ENCODE measurements at regions not wholly inside any gene's neighbourhood (a gene's known extent, or its start where the extent isn't known, plus 50 kb on each side); places are given as distances from the start of the nearest gene placed in this dataset.

DNA sequence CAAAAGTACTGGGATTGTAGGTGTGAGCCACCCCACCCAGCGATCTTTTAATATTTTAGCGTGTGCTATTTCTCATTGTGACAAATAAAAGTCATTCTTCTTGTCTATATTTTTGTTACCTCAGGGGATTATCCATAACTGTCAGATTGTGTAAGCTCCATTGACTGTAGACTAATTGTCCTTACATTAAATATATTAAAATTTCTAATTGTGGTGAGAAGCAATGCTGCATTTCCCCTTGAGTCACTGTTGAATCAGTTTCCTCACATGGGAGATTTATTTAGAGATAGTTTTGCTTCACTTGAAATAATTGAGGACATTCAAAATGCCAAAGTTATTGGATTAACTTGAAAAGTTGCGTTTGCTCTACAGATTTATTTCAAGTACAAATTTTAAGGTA lies 782.4 kb upstream of the WWC1 start:
- no peak overlapping the region for H3K4me3 ChIP-seq (replicated peaks in 1 of 3; ENCODE audit: insufficient read depth in 1 of 3, low read depth in 2 of 3, low read length in 3 of 3)
- 20% methylated on average over 3 of the region's 3 CpGs for WGBS (ENCODE audit: low lambda C conversion rate)
- no peak overlapping the region for H3K4me2 ChIP-seq (ENCODE audit: low read depth, low read length)
- intact Hi-C loops (cut with micrococcal nuclease; ENCODE audit: unreplicated experiment) = no loop called here
- in situ Hi-C loops (cut with HindIII; ENCODE audit: extremely low pct_ligation_motif_present, low pct_unique_long_range_greater_than_20kb) = no loop called here
- no peak for ATAC-seq
- H3K9ac ChIP-seq (ENCODE audit: insufficient read depth, low read depth, low read length) = no peak overlapping the region
- no peaks in the 10 kb centered on the region for H3K36me3 ChIP-seq (replicated peaks in 1 of 2; ENCODE audit: control insufficient read depth in 1 of 2, insufficient read depth in 2 of 2, low read length in 2 of 2)
- POLR2A ChIA-PET = no interaction called here
- TF ChIP-seq ZNF746 (CRISPR knock-in tag; IDR thresholded peaks at IDR 0.05) (no peak), SATB2 (CRISPR knock-in tag; IDR thresholded peaks at IDR 0.05) (no peak), PPARG (CRISPR knock-in tag; conservative IDR thresholded peaks at IDR 0.05) (no peak), ZNF660 (CRISPR knock-in tag; IDR thresholded peaks at IDR 0.05; ENCODE audit: borderline replicate concordance, low read depth) (no peak), ZNF737 (CRISPR knock-in tag; IDR thresholded peaks at IDR 0.05; ENCODE audit: borderline replicate concordance) (no peak), ONECUT2 (CRISPR knock-in tag; IDR thresholded peaks at IDR 0.05) (no peak)
- no peak for DNase-seq (ENCODE audit: low spot score)
- no peaks in the 10 kb centered on the region for H3K9me3 ChIP-seq (ENCODE audit: low read length)
- no peak overlapping the region for H3K27ac ChIP-seq (ENCODE audit: extremely low read length, insufficient read depth, low read length)
- no peak for FAIRE-seq
- H3K79me2 ChIP-seq (ENCODE audit: insufficient read depth, low read length) = no peaks in the 10 kb centered on the region
- CTCF ChIA-PET (ENCODE audit: low intra/inter-chr PET ratio, low total read pairs) = no interaction called here
- BruUV-seq (replicated peaks) = no TSS peak
- H3K27me3 ChIP-seq (ENCODE audit: control insufficient read depth in 1 of 2, insufficient read depth in 2 of 2, low read length in 2 of 2) = no peaks in the 10 kb centered on the region
- H4K20me1 ChIP-seq (ENCODE audit: insufficient read depth, low read length) = no peaks in the 10 kb centered on the region
- H3K4me1 ChIP-seq (ENCODE audit: insufficient read depth, low read length) = no peaks in the 10 kb centered on the region
- H2AFZ ChIP-seq (ENCODE audit: low read length) = no peak overlapping the region

DNA sequence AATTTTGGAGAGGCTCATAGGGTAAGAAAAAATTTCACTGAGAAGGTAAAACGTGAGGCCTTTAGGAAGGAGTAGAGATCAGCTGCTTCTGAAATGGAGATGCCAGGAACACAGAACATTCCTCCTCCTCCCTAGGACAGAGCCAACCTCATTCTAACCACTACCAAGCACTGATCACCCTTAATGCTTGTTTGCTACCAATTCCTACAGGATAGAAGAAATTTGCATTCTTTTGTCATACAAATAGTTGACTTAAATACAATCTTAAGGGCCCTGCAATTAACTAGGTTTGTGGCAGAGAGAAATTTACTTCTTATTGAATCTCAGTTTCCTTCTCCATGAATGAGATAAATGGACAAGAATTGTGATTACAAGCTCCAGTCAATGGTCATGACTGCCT lies 780.2 kb upstream of the WWC1 start:
- Histone ChIP-seq H3K27ac (ENCODE audit: extremely low read length, insufficient read depth, low read length) (no peak overlapping the region), H3K27me3 (ENCODE audit: control insufficient read depth in 1 of 2, insufficient read depth in 2 of 2, low read length in 2 of 2) (no peaks in the 10 kb centered on the region), H3K79me2 (ENCODE audit: insufficient read depth, low read length) (no peaks in the 10 kb centered on the region), H3K4me1 (ENCODE audit: insufficient read depth, low read length) (no peaks in the 10 kb centered on the region), H3K4me3 (replicated peaks in 1 of 3; ENCODE audit: insufficient read depth in 1 of 3, low read depth in 2 of 3, low read length in 3 of 3) (no peak overlapping the region), H3K9ac (ENCODE audit: insufficient read depth, low read depth, low read length) (no peak overlapping the region), H2AFZ (ENCODE audit: low read length) (no peak overlapping the region), H3K4me2 (ENCODE audit: low read depth, low read length) (no peak overlapping the region), H4K20me1 (ENCODE audit: insufficient read depth, low read length) (no peaks in the 10 kb centered on the region), H3K36me3 (replicated peaks in 1 of 2; ENCODE audit: control insufficient read depth in 1 of 2, insufficient read depth in 2 of 2, low read length in 2 of 2) (no peaks in the 10 kb centered on the region), H3K9me3 (ENCODE audit: low read length) (no peaks in the 10 kb centered on the region)
- intact Hi-C loops (cut with micrococcal nuclease; ENCODE audit: unreplicated experiment) = no loop called here
- no peak for ATAC-seq
- DNase-seq (ENCODE audit: low spot score) = no peak
- 0% methylated on average over 1 of the region's 1 CpG for WGBS (ENCODE audit: low lambda C conversion rate)
- ChIA-PET CTCF (ENCODE audit: low intra/inter-chr PET ratio, low total read pairs) (no interaction called here), POLR2A (no interaction called here)
- FAIRE-seq = no peak
- BruUV-seq (replicated peaks) = no TSS peak
- in situ Hi-C loops (cut with HindIII; ENCODE audit: extremely low pct_ligation_motif_present, low pct_unique_long_range_greater_than_20kb) = no loop called here
- TF ChIP-seq POLR2A (IDR thresholded peaks at IDR 0.05; ENCODE audit: insufficient read depth in 1 of 2, low read depth in 2 of 2, low read length in 2 of 2) (no peak), SIX4 (CRISPR knock-in tag; IDR thresholded peaks at IDR 0.05) (no peak), EEA1 (CRISPR knock-in tag; IDR thresholded peaks at IDR 0.05; ENCODE audit: borderline replicate concordance) (no peak)
- TF ChIP-seq, protein P1, sequence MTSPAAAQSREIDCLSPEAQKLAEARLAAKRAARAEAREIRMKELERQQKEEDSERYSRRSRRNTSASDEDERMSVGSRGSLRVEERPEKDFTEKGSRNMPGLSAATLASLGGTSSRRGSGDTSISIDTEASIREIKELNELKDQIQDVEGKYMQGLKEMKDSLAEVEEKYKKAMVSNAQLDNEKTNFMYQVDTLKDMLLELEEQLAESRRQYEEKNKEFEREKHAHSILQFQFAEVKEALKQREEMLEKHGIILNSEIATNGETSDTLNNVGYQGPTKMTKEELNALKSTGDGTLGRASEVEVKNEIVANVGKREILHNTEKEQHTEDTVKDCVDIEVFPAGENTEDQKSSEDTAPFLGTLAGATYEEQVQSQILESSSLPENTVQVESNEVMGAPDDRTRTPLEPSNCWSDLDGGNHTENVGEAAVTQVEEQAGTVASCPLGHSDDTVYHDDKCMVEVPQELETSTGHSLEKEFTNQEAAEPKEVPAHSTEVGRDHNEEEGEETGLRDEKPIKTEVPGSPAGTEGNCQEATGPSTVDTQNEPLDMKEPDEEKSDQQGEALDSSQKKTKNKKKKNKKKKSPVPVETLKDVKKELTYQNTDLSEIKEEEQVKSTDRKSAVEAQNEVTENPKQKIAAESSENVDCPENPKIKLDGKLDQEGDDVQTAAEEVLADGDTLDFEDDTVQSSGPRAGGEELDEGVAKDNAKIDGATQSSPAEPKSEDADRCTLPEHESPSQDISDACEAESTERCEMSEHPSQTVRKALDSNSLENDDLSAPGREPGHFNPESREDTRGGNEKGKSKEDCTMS (CRISPR knock-in tag; conservative IDR thresholded peaks at IDR 0.05) = no peak
- TF ChIP-seq, protein P2, sequence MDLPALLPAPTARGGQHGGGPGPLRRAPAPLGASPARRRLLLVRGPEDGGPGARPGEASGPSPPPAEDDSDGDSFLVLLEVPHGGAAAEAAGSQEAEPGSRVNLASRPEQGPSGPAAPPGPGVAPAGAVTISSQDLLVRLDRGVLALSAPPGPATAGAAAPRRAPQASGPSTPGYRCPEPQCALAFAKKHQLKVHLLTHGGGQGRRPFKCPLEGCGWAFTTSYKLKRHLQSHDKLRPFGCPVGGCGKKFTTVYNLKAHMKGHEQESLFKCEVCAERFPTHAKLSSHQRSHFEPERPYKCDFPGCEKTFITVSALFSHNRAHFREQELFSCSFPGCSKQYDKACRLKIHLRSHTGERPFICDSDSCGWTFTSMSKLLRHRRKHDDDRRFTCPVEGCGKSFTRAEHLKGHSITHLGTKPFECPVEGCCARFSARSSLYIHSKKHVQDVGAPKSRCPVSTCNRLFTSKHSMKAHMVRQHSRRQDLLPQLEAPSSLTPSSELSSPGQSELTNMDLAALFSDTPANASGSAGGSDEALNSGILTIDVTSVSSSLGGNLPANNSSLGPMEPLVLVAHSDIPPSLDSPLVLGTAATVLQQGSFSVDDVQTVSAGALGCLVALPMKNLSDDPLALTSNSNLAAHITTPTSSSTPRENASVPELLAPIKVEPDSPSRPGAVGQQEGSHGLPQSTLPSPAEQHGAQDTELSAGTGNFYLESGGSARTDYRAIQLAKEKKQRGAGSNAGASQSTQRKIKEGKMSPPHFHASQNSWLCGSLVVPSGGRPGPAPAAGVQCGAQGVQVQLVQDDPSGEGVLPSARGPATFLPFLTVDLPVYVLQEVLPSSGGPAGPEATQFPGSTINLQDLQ (CRISPR knock-in tag; IDR thresholded peaks at IDR 0.05) = no peak
- TF ChIP-seq, protein P3, sequence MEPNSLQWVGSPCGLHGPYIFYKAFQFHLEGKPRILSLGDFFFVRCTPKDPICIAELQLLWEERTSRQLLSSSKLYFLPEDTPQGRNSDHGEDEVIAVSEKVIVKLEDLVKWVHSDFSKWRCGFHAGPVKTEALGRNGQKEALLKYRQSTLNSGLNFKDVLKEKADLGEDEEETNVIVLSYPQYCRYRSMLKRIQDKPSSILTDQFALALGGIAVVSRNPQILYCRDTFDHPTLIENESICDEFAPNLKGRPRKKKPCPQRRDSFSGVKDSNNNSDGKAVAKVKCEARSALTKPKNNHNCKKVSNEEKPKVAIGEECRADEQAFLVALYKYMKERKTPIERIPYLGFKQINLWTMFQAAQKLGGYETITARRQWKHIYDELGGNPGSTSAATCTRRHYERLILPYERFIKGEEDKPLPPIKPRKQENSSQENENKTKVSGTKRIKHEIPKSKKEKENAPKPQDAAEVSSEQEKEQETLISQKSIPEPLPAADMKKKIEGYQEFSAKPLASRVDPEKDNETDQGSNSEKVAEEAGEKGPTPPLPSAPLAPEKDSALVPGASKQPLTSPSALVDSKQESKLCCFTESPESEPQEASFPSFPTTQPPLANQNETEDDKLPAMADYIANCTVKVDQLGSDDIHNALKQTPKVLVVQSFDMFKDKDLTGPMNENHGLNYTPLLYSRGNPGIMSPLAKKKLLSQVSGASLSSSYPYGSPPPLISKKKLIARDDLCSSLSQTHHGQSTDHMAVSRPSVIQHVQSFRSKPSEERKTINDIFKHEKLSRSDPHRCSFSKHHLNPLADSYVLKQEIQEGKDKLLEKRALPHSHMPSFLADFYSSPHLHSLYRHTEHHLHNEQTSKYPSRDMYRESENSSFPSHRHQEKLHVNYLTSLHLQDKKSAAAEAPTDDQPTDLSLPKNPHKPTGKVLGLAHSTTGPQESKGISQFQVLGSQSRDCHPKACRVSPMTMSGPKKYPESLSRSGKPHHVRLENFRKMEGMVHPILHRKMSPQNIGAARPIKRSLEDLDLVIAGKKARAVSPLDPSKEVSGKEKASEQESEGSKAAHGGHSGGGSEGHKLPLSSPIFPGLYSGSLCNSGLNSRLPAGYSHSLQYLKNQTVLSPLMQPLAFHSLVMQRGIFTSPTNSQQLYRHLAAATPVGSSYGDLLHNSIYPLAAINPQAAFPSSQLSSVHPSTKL (CRISPR knock-in tag; IDR thresholded peaks at IDR 0.05) = no peak
